GM23338 (cell line): ENCODE measurements at regions not wholly inside any gene's neighbourhood (a gene's known extent, or its start where the extent isn't known, plus 50 kb on each side); places are given as distances from the start of the nearest gene placed in this dataset.

Source experiments
- ATAC-seq: fragments of 200-7000 bp; cut with Tn5 transposase; 3 replicates; pipeline ENCODE4 v1.9.1; 2020
- DNase-seq: peaks from one replicate; pipeline ENCODE4 v3.0.0-alpha.2; 2015; ENCODE audit warnings: low spot score
- H2AFZ ChIP-seq: fragments of 200-600 bp; sonication (generic); 2 replicates; pipeline ENCODE4 v1.8.0; 2016; ENCODE audit warnings: antibody characterized with exemption, mild to moderate bottlenecking, moderate library complexity
- H3F3A ChIP-seq: fragments of 200-600 bp; sonication (generic); replicated peaks from 2 replicates; pipeline ENCODE4 v1.8.0; 2017; ENCODE audit warnings: antibody characterized with exemption, mixed run types, low read depth
- H3K27ac ChIP-seq: fragments of 200-600 bp; sonication (generic); 2 replicates; pipeline ENCODE4 v1.6.1; 2016; ENCODE audit warnings: low read depth
- H3K27me3 ChIP-seq: fragments of 200-600 bp; sonication (generic); 2 replicates; pipeline ENCODE4 v1.8.0; 2016; ENCODE audit warnings: mild to moderate bottlenecking, mixed run types, moderate library complexity; ENCODE audit not compliant: insufficient read depth
- H3K36me3 ChIP-seq: fragments of 200-600 bp; sonication (generic); 2 replicates; pipeline ENCODE4 v1.8.0; 2016; ENCODE audit warnings: mild to moderate bottlenecking; ENCODE audit not compliant: insufficient read depth
- H3K4me1 ChIP-seq: fragments of 200-600 bp; sonication (generic); 2 replicates; pipeline ENCODE4 v1.8.0; 2016; ENCODE audit warnings: mild to moderate bottlenecking, moderate library complexity; ENCODE audit not compliant: insufficient read depth
- H3K4me2 ChIP-seq: fragments of 200-600 bp; sonication (generic); 2 replicates; pipeline ENCODE4 v1.7.1; 2017; ENCODE audit warnings: mixed run types
- H3K4me3 ChIP-seq: fragments of 200-600 bp; sonication (generic); 2 replicates; pipeline ENCODE4 v1.6.1; 2016; ENCODE audit warnings: mixed run types
- H3K79me2 ChIP-seq: fragments of 200-600 bp; sonication (generic); replicated peaks from 2 replicates; pipeline ENCODE4 v1.8.0; 2017; ENCODE audit warnings: mild to moderate bottlenecking; ENCODE audit not compliant: insufficient read depth
- H3K9me2 ChIP-seq: fragments of 200-600 bp; sonication (generic); 2 replicates; pipeline ENCODE4 v1.8.0; 2017; ENCODE audit not compliant: insufficient read depth
- H4K20me1 ChIP-seq: fragments of 200-600 bp; sonication (generic); replicated peaks from 2 replicates; pipeline ENCODE4 v1.8.0; 2017; ENCODE audit warnings: mild to moderate bottlenecking; ENCODE audit not compliant: insufficient read depth
- H3K27ac Mint-ChIP-seq: 2 replicates; pipeline ENCODE4 v1.8.0; 2020; ENCODE audit warnings: inconsistent platforms, mild to moderate bottlenecking, moderate library complexity, mixed read lengths
- H3K27me3 Mint-ChIP-seq: 3 replicates; pipeline ENCODE4 v1.8.0; 2022; ENCODE audit warnings: low read depth, mild to moderate bottlenecking, moderate library complexity, mixed read lengths, inconsistent platforms; ENCODE audit not compliant: insufficient read depth, poor library complexity
- H3K36me3 Mint-ChIP-seq: 3 replicates; pipeline ENCODE4 v1.8.0; 2021; ENCODE audit warnings: low read depth, mild to moderate bottlenecking, inconsistent platforms, moderate library complexity, mixed read lengths
- H3K4me1 Mint-ChIP-seq: 3 replicates; pipeline ENCODE4 v1.8.0; 2020; ENCODE audit warnings: mild to moderate bottlenecking, inconsistent platforms, mixed read lengths
- H3K4me3 Mint-ChIP-seq: 3 replicates; pipeline ENCODE4 v1.8.0; 2021; ENCODE audit warnings: moderate library complexity, mild to moderate bottlenecking, inconsistent platforms, mixed read lengths
- H3K9me3 Mint-ChIP-seq: 3 replicates; pipeline ENCODE4 v1.8.0; 2020; ENCODE audit warnings: moderate library complexity, mild to moderate bottlenecking, inconsistent platforms, mixed read lengths
- CTCF ChIP-seq, 2 experiments: fragments of 200-600 bp in 1 of 2; sonication (generic) in 1 of 2; conservative IDR thresholded peaks; 2 replicates each; pipeline versions ENCODE4 v1.5.1 to v1.6.1; 2016 to 2017; ENCODE audit warnings: antibody characterized with exemption in 2 of 2, low read depth in 2 of 2, mild to moderate bottlenecking in 2 of 2, moderate library complexity in 1 of 2
- ETS1 ChIP-seq: IDR thresholded peaks from 2 replicates; pipeline ENCODE4 v1.6.1; 2016; ENCODE audit warnings: antibody characterized with exemption
- EZH2 ChIP-seq: fragments of 200-600 bp; sonication (generic); IDR thresholded peaks from one replicate; pipeline ENCODE4 v1.8.0; 2017; ENCODE audit warnings: antibody characterized with exemption, mild to moderate bottlenecking, low read depth; ENCODE audit not compliant: unreplicated experiment
- POLR2AphosphoS5 ChIP-seq: IDR thresholded peaks from 2 replicates; pipeline ENCODE4 v1.6.1; 2016; ENCODE audit warnings: antibody characterized with exemption, low read depth
- ZNF114 ChIP-seq: fragments of 250-450 bp; sonication (Bioruptor Pico); IDR thresholded peaks from 2 replicates; pipeline ENCODE4 v1.5.0; 2020; ENCODE audit warnings: mild to moderate bottlenecking, moderate library complexity
- ZNF331 ChIP-seq: fragments of 250-450 bp; sonication (Bioruptor Pico); IDR thresholded peaks from 2 replicates; pipeline ENCODE4 v1.5.0; 2020; ENCODE audit warnings: low read depth, mild to moderate bottlenecking, moderate library complexity
- ZNF462 ChIP-seq: fragments of 250-450 bp; sonication (Bioruptor Pico); IDR thresholded peaks from 2 replicates; pipeline ENCODE4 v1.5.0; 2020; ENCODE audit warnings: mild to moderate bottlenecking, moderate library complexity
- TF ChIP-seq, protein P1 (sequence below): IDR thresholded peaks from one replicate; pipeline ENCODE4 v1.6.1; 2018; ENCODE audit warnings: antibody characterized with exemption; ENCODE audit not compliant: unreplicated experiment

GRCh38 chr5:98470747-98471146 lies 302.7 kb upstream of the RGMB start:
- no peak overlapping the region for H3K27ac Mint-ChIP-seq
- H3K79me2 ChIP-seq: no peaks in the 10 kb centered on the region
- H3K27ac ChIP-seq: no peak overlapping the region
- no peaks in the 10 kb centered on the region for H3K27me3 Mint-ChIP-seq
- H3K4me3 ChIP-seq: no peak overlapping the region
- peaks cover 4% of the 10 kb centered on the region; the same call in 1 of the 3 replicates for H3K36me3 Mint-ChIP-seq
- no peak overlapping the region for H3K4me2 ChIP-seq
- H2AFZ ChIP-seq: no peak overlapping the region
- TF ChIP-seq EZH2: no peak
- TF ChIP-seq CTCF (conservative IDR thresholded peaks at IDR 0.05; ENCODE audit: low read depth in 2 of 2): no peak
- TF ChIP-seq, protein P1, sequence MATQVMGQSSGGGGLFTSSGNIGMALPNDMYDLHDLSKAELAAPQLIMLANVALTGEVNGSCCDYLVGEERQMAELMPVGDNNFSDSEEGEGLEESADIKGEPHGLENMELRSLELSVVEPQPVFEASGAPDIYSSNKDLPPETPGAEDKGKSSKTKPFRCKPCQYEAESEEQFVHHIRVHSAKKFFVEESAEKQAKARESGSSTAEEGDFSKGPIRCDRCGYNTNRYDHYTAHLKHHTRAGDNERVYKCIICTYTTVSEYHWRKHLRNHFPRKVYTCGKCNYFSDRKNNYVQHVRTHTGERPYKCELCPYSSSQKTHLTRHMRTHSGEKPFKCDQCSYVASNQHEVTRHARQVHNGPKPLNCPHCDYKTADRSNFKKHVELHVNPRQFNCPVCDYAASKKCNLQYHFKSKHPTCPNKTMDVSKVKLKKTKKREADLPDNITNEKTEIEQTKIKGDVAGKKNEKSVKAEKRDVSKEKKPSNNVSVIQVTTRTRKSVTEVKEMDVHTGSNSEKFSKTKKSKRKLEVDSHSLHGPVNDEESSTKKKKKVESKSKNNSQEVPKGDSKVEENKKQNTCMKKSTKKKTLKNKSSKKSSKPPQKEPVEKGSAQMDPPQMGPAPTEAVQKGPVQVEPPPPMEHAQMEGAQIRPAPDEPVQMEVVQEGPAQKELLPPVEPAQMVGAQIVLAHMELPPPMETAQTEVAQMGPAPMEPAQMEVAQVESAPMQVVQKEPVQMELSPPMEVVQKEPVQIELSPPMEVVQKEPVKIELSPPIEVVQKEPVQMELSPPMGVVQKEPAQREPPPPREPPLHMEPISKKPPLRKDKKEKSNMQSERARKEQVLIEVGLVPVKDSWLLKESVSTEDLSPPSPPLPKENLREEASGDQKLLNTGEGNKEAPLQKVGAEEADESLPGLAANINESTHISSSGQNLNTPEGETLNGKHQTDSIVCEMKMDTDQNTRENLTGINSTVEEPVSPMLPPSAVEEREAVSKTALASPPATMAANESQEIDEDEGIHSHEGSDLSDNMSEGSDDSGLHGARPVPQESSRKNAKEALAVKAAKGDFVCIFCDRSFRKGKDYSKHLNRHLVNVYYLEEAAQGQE: no peak
- TF ChIP-seq ZNF331: no peak
- TF ChIP-seq ETS1: no peak
- no peak for TF ChIP-seq POLR2AphosphoS5
- H3K36me3 ChIP-seq: no peaks in the 10 kb centered on the region
- ATAC-seq (no peak), DNase-seq (no peak)
- H3K4me1 Mint-ChIP-seq: no peaks in the 10 kb centered on the region
- no peaks in the 10 kb centered on the region for H3K4me1 ChIP-seq
- H3K4me3 Mint-ChIP-seq: no peak overlapping the region
- H3K27me3 ChIP-seq: no peaks in the 10 kb centered on the region
- H4K20me1 ChIP-seq: no peaks in the 10 kb centered on the region
- H3F3A ChIP-seq: no peaks in the 10 kb centered on the region
- no peaks in the 10 kb centered on the region for H3K9me3 Mint-ChIP-seq
- no peaks in the 10 kb centered on the region for H3K9me2 ChIP-seq

DNA sequence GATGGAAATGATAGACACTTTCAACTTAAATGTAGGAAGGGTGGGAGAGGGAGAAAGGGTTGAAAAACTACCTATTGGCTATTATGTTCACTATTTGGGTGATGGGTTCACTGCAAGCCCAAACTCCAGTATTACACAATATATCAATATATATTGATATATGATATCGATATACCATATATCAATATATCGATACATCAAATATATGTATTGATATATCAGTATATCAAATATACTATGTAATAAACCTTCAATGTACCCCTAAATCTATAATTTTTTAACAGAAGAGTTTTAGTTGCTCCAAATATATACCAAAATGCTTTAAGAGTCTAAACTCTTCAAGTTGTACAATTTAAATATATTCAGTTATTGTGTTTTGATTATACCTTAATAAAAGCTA lies 302.0 kb upstream of the RGMB start:
- H4K20me1 ChIP-seq: no peaks in the 10 kb centered on the region
- H3K36me3 Mint-ChIP-seq: peaks cover 4% of the 10 kb centered on the region; the same call in 1 of the 3 replicates
- no peak overlapping the region for H3K4me3 Mint-ChIP-seq
- TF ChIP-seq ETS1: no peak
- TF ChIP-seq ZNF462 (CRISPR knock-in tag): no peak
- no peak for TF ChIP-seq ZNF114 (CRISPR knock-in tag)

More for the DNA sequence above, 302.0 kb upstream of the RGMB start:
- DNase-seq (no peak), ATAC-seq (no peak)
- Histone ChIP-seq H3K79me2 (no peaks in the 10 kb centered on the region), H3F3A (no peaks in the 10 kb centered on the region), H3K9me2 (no peaks in the 10 kb centered on the region), H3K27ac (no peak overlapping the region), H3K4me3 (no peak overlapping the region), H3K4me2 (no peak overlapping the region), H3K4me1 (no peaks in the 10 kb centered on the region), H3K27me3 (no peaks in the 10 kb centered on the region), H3K36me3 (no peaks in the 10 kb centered on the region), H2AFZ (no peak overlapping the region)
- Mint-ChIP-seq H3K27ac (no peak overlapping the region), H3K9me3 (no peaks in the 10 kb centered on the region), H3K4me1 (no peaks in the 10 kb centered on the region), H3K27me3 (no peaks in the 10 kb centered on the region)
